K562 (cell line): ENCODE measurements at regions not wholly inside any gene's neighbourhood (a gene's known extent, or its start where the extent isn't known, plus 50 kb on each side); places are given as distances from the start of the nearest gene placed in this dataset.

Experiments
- ATAC-seq: fragments of 200-7000 bp; cut with Tn5 transposase; 3 replicates; pipeline ENCODE4 v1.9.1; 2020; ENCODE audit warnings: moderate library complexity
- BruUV-seq: library from RNA; stranded (reverse); fragments of 400-500 nt; replicated peaks from 2 replicates; lab custom pipeline; 2021; lab: Mats Ljungman, UMichigan
- CTCF ChIA-PET: fragments of 300-600 bp; formaldehyde crosslinking; extraction: SDS; loops from one replicate; lab custom pipeline; 2021; ENCODE audit warnings: low intra/inter-chr PET ratio; lab: Yijun Ruan, JAX
- POLR2A ChIA-PET: fragments of 300-600, 350-650 bp; sonication (Branson Sonifier 250); formaldehyde crosslinking; extraction: SDS; loops from one replicate; lab custom pipeline; 2021; ENCODE audit warnings: antibody characterized with exemption, inconsistent platforms; lab: Yijun Ruan, JAX
- DNase-seq, 4 experiments: peaks; one replicate each; pipeline versions ENCODE4 v3.0.0 to v3.0.0-alpha.2; 2011 to 2018; ENCODE audit warnings: low spot score in 3 of 4, mixed read lengths in 3 of 4; ENCODE audit errors: extremely low read depth in 1 of 4
- FAIRE-seq: peaks from 2 replicates; lab custom pipeline; 2011; peaks lifted over from hg19 to GRCh38; lab: Jason Lieb, UNC
- H2AFZ ChIP-seq: 2 replicates; pipeline ENCODE4 v1.6.0; 2011; ENCODE audit warnings: low read depth, low read length, control low read depth, inconsistent platforms
- H3K27ac ChIP-seq: fragments of 200-600 bp; 3 replicates; pipeline ENCODE4 v1.8.0; 2011; ENCODE audit warnings: low read depth, mild to moderate bottlenecking, control low read depth, inconsistent platforms, low read length, moderate library complexity, mixed read lengths; ENCODE audit errors: extremely low read depth
- H3K27me3 ChIP-seq, 2 experiments: fragments of 300-600 bp in 1 of 2; 2 replicates in 1 of 2; 3 replicates in 1 of 2; pipeline versions ENCODE4 v1.6.0 to v1.8.0; 2011; ENCODE audit warnings: inconsistent platforms in 2 of 2, low read length in 2 of 2, mild to moderate bottlenecking in 1 of 2, mixed read lengths in 1 of 2, moderate library complexity in 1 of 2; ENCODE audit not compliant: control insufficient read depth in 2 of 2, insufficient read depth in 2 of 2
- H3K36me3 ChIP-seq: fragments of 300-600 bp; 3 replicates; pipeline ENCODE4 v1.8.0; 2011; ENCODE audit warnings: mild to moderate bottlenecking, low read length, inconsistent platforms; ENCODE audit not compliant: control insufficient read depth, insufficient read depth
- H3K4me1 ChIP-seq, 2 experiments: fragments of 200-600 bp in 1 of 2; replicated peaks in 1 of 2; 2 replicates in 1 of 2; 3 replicates in 1 of 2; pipeline versions ENCODE4 v1.5.1 to v1.8.0; 2011; ENCODE audit warnings: inconsistent platforms in 2 of 2, low read length in 2 of 2, mild to moderate bottlenecking in 1 of 2, mixed read lengths in 1 of 2, moderate library complexity in 1 of 2; ENCODE audit not compliant: control insufficient read depth in 2 of 2, insufficient read depth in 2 of 2
- H3K4me2 ChIP-seq: 2 replicates; pipeline ENCODE4 v1.6.1; 2011; ENCODE audit warnings: low read length, control low read depth, inconsistent platforms, mixed read lengths; ENCODE audit not compliant: insufficient read depth
- H3K4me3 ChIP-seq: fragments of 200-600 bp; sonication (generic), shearing (Covaris generic); 2 replicates; pipeline ENCODE4 v1.5.1; 2016; ENCODE audit warnings: control low read depth, inconsistent platforms
- H3K79me2 ChIP-seq: fragments of 200-600 bp; 3 replicates; pipeline ENCODE4 v1.8.0; 2011; ENCODE audit warnings: low read length, inconsistent platforms; ENCODE audit not compliant: control insufficient read depth, insufficient read depth
- H3K9ac ChIP-seq, 2 experiments: 2 replicates each; pipeline versions ENCODE4 v1.6.0 to v1.6.1; 2011; ENCODE audit warnings: low read depth in 2 of 2, low read length in 2 of 2, control low read depth in 1 of 2, inconsistent platforms in 1 of 2, mild to moderate bottlenecking in 1 of 2, mixed read lengths in 1 of 2; ENCODE audit not compliant: insufficient read depth in 1 of 2
- H3K9me1 ChIP-seq: one replicate; pipeline ENCODE4 v1.6.0; 2011; ENCODE audit warnings: inconsistent platforms, mild to moderate bottlenecking, low read length, moderate library complexity; ENCODE audit not compliant: control insufficient read depth, insufficient read depth
- H3K9me3 ChIP-seq: replicated peaks from 2 replicates; pipeline ENCODE4 v1.5.1; 2011; ENCODE audit warnings: low read depth, low read length, inconsistent platforms; ENCODE audit not compliant: control insufficient read depth, insufficient read depth
- H4K20me1 ChIP-seq: replicated peaks from 2 replicates; pipeline ENCODE4 v1.6.1; 2011; ENCODE audit warnings: low read length, inconsistent platforms, mixed read lengths; ENCODE audit not compliant: control insufficient read depth, insufficient read depth
- BCOR ChIP-seq: fragments of 450-650 bp; IDR thresholded peaks from 2 replicates; pipeline ENCODE4 v1.6.1; 2016
- BMI1 ChIP-seq: fragments of 150-350 bp; IDR thresholded peaks from 2 replicates; pipeline ENCODE4 v1.6.1; 2014; ENCODE audit warnings: low read length
- CEBPZ ChIP-seq: fragments of 150-350 bp; IDR thresholded peaks from 2 replicates; pipeline ENCODE4 v1.6.1; 2014; ENCODE audit warnings: low read depth, mild to moderate bottlenecking, low read length, borderline replicate concordance
- CHAMP1 ChIP-seq: fragments of 450-650 bp; IDR thresholded peaks from 2 replicates; pipeline ENCODE4 v1.6.1; 2016; ENCODE audit warnings: mild to moderate bottlenecking
- CHD1 ChIP-seq: fragments of 200-600 bp; sonication (generic); IDR thresholded peaks from one replicate; pipeline ENCODE4 v1.6.1; 2012; ENCODE audit warnings: mild to moderate bottlenecking, moderate library complexity, low read length, inconsistent platforms
- CSDE1 ChIP-seq, 2 experiments: fragments of 450-650 bp; IDR thresholded peaks; 2 replicates each; pipeline ENCODE4 v1.6.1; 2016; ENCODE audit warnings: mild to moderate bottlenecking in 1 of 2
- GABPB1 ChIP-seq: sonication (generic); formaldehyde crosslinking; IDR thresholded peaks from 2 replicates; pipeline ENCODE4 v1.8.0; 2022; ENCODE audit warnings: mild to moderate bottlenecking, missing genetic modification reagents
- MTA1 ChIP-seq: fragments of 450-650 bp; IDR thresholded peaks from 2 replicates; pipeline ENCODE4 v1.6.1; 2017; ENCODE audit warnings: borderline replicate concordance
- NFE2L1 ChIP-seq: fragments of 450-650 bp; IDR thresholded peaks from 2 replicates; pipeline ENCODE4 v1.6.1; 2016; ENCODE audit warnings: missing genetic modification characterization, low read depth, mild to moderate bottlenecking, missing compliant biosample characterization, moderate library complexity, borderline replicate concordance
- NUFIP1 ChIP-seq: fragments of 450-650 bp; IDR thresholded peaks from 2 replicates; pipeline ENCODE4 v1.6.1; 2018; ENCODE audit not compliant: partially characterized antibody
- PML ChIP-seq: IDR thresholded peaks from 2 replicates; pipeline ENCODE4 v1.6.1; 2012; ENCODE audit warnings: low read length, inconsistent platforms
- ZNF140 ChIP-seq: fragments of 250-450 bp; sonication (Bioruptor Pico); IDR thresholded peaks from 2 replicates; pipeline ENCODE4 v1.8.0; 2021; ENCODE audit warnings: moderate library complexity, mild to moderate bottlenecking, inconsistent platforms
- WGBS: fragments of 100-300 bp; shearing (Covaris generic); methylation state at CpG from one replicate; pipeline ENCODE4 v1.1.6; 2016; ENCODE audit warnings: low coverage, mixed read lengths; ENCODE audit not compliant: insufficient coverage; ENCODE audit errors: missing lambda C conversion rate; 5-methylcytosine and 5-hydroxymethylcytosine counted together
- in situ Hi-C: fragments of 300-500 bp; cut with MboI; formaldehyde crosslinking; loops from 4 replicates; pipeline ENCODE4 v1.15.0; 2018; ENCODE audit warnings: inconsistent platforms, mixed read lengths
- intact Hi-C: fragments of 100-400 bp; cut with micrococcal nuclease; formaldehyde crosslinking; loops from 2 replicates; pipeline ENCODE4 v1.14.2; 2022

- H3K4me2 ChIP-seq: no peak overlapping the region
- ATAC-seq: no peak
- 0% methylated on average over 2 of the region's 2 CpGs for WGBS
- TF ChIP-seq MTA1: no peak
- no peak for TF ChIP-seq BCOR
- TF ChIP-seq ZNF140 (CRISPR knock-in tag): no peak
- TF ChIP-seq GABPB1 (CRISPR knock-in tag): no peak
- no peak for TF ChIP-seq NFE2L1 (tag)
- TF ChIP-seq CEBPZ: no peak
- no peak for TF ChIP-seq NUFIP1
- TF ChIP-seq PML: no peak
- TF ChIP-seq CHD1: no peak
- TF ChIP-seq BMI1: no peak
- TF ChIP-seq CHAMP1: no peak
- TF ChIP-seq CSDE1 (IDR thresholded peaks at IDR 0.05): no peak
- BruUV-seq: no TSS peak
- no peaks in the 10 kb centered on the region for H3K9me1 ChIP-seq
- H4K20me1 ChIP-seq: no peaks in the 10 kb centered on the region
- H3K9ac ChIP-seq: no peak overlapping the region
- H3K27me3 ChIP-seq: no peaks in the 10 kb centered on the region
- in situ Hi-C loops (no loop called here), intact Hi-C loops (no loop called here)
- ChIA-PET CTCF (no interaction called here), POLR2A (no interaction called here)
- H3K79me2 ChIP-seq: no peaks in the 10 kb centered on the region
- no peak overlapping the region for H3K27ac ChIP-seq
- no peak for FAIRE-seq
- no peak overlapping the region for H2AFZ ChIP-seq
- no peak overlapping the region for H3K4me3 ChIP-seq
- no peaks in the 10 kb centered on the region for H3K4me1 ChIP-seq
- no peak for DNase-seq
- H3K9me3 ChIP-seq: no peaks in the 10 kb centered on the region; the same call in 1 of the 2 replicates
- no peaks in the 10 kb centered on the region for H3K36me3 ChIP-seq
Observed at GRCh38 chr3:28835249-28835648, 445.6 kb upstream of the RBMS3 start.
